Testis (tissue), 2 donors: ENCODE measurements at regions not wholly inside any gene's neighbourhood (a gene's known extent, or its start where the extent isn't known, plus 50 kb on each side); places are given as distances from the start of the nearest gene placed in this dataset.

ENCODE experiments used
- DNase-seq: peaks from one replicate; pipeline ENCODE4 v3.0.0-alpha.2; 2019
- H3K27ac ChIP-seq, 2 donors: fragments of 200-600 bp; sonication (generic); one replicate each; pipeline ENCODE4 v1.5.1; 2019
- H3K27me3 ChIP-seq: fragments of 200-600 bp; sonication (generic); one replicate; pipeline ENCODE4 v1.5.1; 2019
- H3K36me3 ChIP-seq: fragments of 200-600 bp; sonication (generic); one replicate; pipeline ENCODE4 v1.5.1; 2017; ENCODE audit warnings: low read depth; ENCODE audit errors: missing control alignments
- H3K4me1 ChIP-seq: fragments of 200-600 bp; sonication (generic); one replicate; pipeline ENCODE4 v1.5.1; 2019
- H3K4me3 ChIP-seq, 2 donors: fragments of 200-600 bp; sonication (generic); one replicate each; pipeline ENCODE4 v1.5.1; 2017 to 2019
- H3K9me3 ChIP-seq: fragments of 200-600 bp; sonication (generic); one replicate; pipeline ENCODE4 v1.5.1; 2017
- CTCF ChIP-seq, 3 experiments: fragments of 450-650 bp in 2 of 3; fragments of 200-600 bp in 1 of 3; sonication (generic) in 1 of 3; IDR thresholded peaks; one replicate each; pipeline ENCODE4 v1.5.1; 2016 to 2019; ENCODE audit warnings: antibody characterized with exemption in 3 of 3, mild to moderate bottlenecking in 2 of 3, moderate library complexity in 1 of 3
- POLR2A ChIP-seq: fragments of 450-650 bp; IDR thresholded peaks from one replicate; pipeline ENCODE4 v1.6.1; 2017; ENCODE audit warnings: antibody characterized with exemption, mild to moderate bottlenecking, moderate library complexity
- WGBS, 2 donors: methylation state at CpG; one replicate each; pipeline ENCODE4 v1.1.5; 2018; 5-methylcytosine and 5-hydroxymethylcytosine counted together
- intact Hi-C: fragments of 100-400 bp; cut with DNase I; formaldehyde crosslinking; loops from one replicate; pipeline ENCODE4 v1.15.1; 2023; ENCODE audit warnings: low total_unique reads

- 94 to 100% methylated on average over 2 of the region's 2 CpGs for whole genome bisulfite sequencing, 2 donors
- Histone ChIP-seq H3K4me1 (no peaks in the 10 kb centered on the region), H3K27ac (no peak overlapping the region), H3K9me3 (no peaks in the 10 kb centered on the region), H3K36me3 (no peaks in the 10 kb centered on the region), H3K4me3 (no peak overlapping the region), H3K27me3 (no peaks in the 10 kb centered on the region)
- TF ChIP-seq CTCF (IDR thresholded peaks at IDR 0.05) (no peak), POLR2A (no peak)
- DNase-seq: no peak
- intact Hi-C loops: no loop called here
These were observed 707.5 kb downstream of the DHX35 start for GRCh38 chr20:39669659-39670058.

- no peaks in the 10 kb centered on the region for H3K4me1 ChIP-seq
- H3K27ac ChIP-seq: no peak overlapping the region
- H3K27me3 ChIP-seq: no peaks in the 10 kb centered on the region
- no peaks in the 10 kb centered on the region for H3K9me3 ChIP-seq
- no peaks in the 10 kb centered on the region for H3K36me3 ChIP-seq
- intact Hi-C loops: no loop called here
- 73 to 79% methylated on average over 3 of the region's 3 CpGs for WGBS, 2 donors
- TF ChIP-seq POLR2A: no peak
- no peak for TF ChIP-seq CTCF (IDR thresholded peaks at IDR 0.05)
- no peak overlapping the region for H3K4me3 ChIP-seq
- DNase-seq: no peak
These were observed 705.9 kb downstream of the DHX35 start for GRCh38 chr20:39668038-39668437.

- Histone ChIP-seq H3K4me3 (no peak overlapping the region), H3K27ac (no peak overlapping the region), H3K36me3 (no peaks in the 10 kb centered on the region), H3K9me3 (no peaks in the 10 kb centered on the region), H3K27me3 (no peaks in the 10 kb centered on the region), H3K4me1 (no peaks in the 10 kb centered on the region)
- 0 to 41% methylated on average over 1 of the region's 1 CpG for WGBS, 2 donors
- intact Hi-C loops: no loop called here
- DNase-seq: no peak
- no peak for TF ChIP-seq POLR2A
- TF ChIP-seq CTCF (IDR thresholded peaks at IDR 0.05): no peak
These were observed 699.7 kb downstream of the DHX35 start for GRCh38 chr20:39661833-39662232.

- no peak for TF ChIP-seq CTCF (IDR thresholded peaks at IDR 0.05)
- TF ChIP-seq POLR2A: no peak
- no peaks in the 10 kb centered on the region for H3K4me1 ChIP-seq
- no peak for DNase-seq
- H3K27ac ChIP-seq: no peak overlapping the region
- no peak overlapping the region for H3K4me3 ChIP-seq
- intact Hi-C loops: no loop called here
- H3K36me3 ChIP-seq: no peaks in the 10 kb centered on the region
- H3K9me3 ChIP-seq: no peaks in the 10 kb centered on the region
- WGBS, 2 donors: 93 to 96% methylated on average over 2 of the region's 2 CpGs
- H3K27me3 ChIP-seq: no peaks in the 10 kb centered on the region
These were observed 698.8 kb downstream of the DHX35 start for GRCh38 chr20:39660965-39661364.

GRCh38 chr20:39660226-39660625, 698.1 kb downstream of the DHX35 start:
- 96 to 97% methylated on average over 1 of the region's 1 CpG for WGBS, 2 donors
- intact Hi-C loops: no loop called here
- Histone ChIP-seq H3K9me3 (no peaks in the 10 kb centered on the region), H3K4me1 (no peaks in the 10 kb centered on the region), H3K27ac (no peak overlapping the region), H3K36me3 (no peaks in the 10 kb centered on the region), H3K4me3 (no peak overlapping the region), H3K27me3 (no peaks in the 10 kb centered on the region)
- DNase-seq: no peak
- TF ChIP-seq CTCF (IDR thresholded peaks at IDR 0.05) (no peak), POLR2A (no peak)
